GM18907 (cell line): ENCODE measurements at regions not wholly inside any gene's neighbourhood (a gene's known extent, or its start where the extent isn't known, plus 50 kb on each side); places are given as distances from the start of the nearest gene placed in this dataset.

ENCODE experiments used
- ATAC-seq: cut with Tn5 transposase; IDR thresholded peaks from one replicate; pipeline ENCODE4 v1.9.1; 2021; ENCODE audit warnings: mild to moderate bottlenecking, moderate library complexity; ENCODE audit not compliant: unreplicated experiment

DNA sequence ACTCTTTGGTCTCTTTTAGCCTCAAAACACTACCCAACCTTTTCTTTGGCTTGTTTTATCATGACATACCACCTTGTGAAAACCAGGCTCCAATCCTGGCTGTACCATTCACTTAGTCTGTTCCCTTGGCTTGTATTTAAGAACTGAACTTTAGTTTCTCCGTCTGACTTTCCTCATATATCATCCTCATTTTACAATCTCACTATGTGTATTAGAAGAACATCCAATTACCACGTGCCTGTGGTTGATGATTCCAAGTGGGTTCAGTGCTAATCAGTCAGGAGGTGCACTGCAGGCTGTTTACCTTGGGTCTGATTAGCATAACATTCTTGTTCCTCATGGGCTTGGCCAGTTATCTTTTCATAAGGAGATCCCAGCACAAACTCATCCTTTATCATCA is 144.8 kb upstream of the KLF14 start:
- no peak for ATAC-seq

DNA sequence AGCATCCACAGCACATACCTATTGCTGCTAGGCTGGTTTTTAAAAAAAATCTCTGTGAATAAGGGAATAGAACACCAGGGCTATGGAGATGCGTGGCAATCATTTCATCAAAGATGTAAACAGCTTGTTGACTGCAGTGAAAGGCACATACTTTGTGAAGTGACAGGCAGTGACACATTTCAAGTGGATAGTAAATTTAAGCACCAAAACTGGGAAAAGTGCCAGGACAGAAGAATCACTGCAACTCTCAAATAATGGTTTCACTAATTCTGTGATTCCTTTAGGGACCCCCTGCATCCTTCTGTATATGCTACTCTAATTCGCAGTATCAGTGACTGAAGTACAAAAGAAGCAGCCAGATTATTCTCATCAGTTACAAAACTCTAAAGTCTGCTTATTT is 145.2 kb upstream of the KLF14 start:
- ATAC-seq = no peak

DNA sequence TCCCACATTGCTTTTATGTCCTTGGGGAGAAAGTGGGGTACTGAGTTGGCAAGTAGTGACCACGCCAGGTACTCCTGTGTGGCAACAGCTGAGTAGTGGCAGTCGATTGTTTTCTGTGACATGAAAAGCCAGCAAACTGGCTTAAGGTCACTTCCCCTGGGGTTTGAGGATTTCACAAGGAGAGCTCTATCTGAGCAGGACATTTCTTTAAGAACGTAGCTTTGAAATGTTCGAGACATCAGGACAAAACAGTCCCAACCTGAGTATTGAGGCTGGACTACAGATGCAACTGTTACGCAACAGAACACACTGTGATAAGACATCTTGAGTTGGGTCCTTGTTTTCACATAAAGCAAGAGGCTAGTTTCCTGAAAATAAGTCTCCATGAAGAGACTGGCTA is 146.7 kb upstream of the KLF14 start:
- ATAC-seq = no peak

DNA sequence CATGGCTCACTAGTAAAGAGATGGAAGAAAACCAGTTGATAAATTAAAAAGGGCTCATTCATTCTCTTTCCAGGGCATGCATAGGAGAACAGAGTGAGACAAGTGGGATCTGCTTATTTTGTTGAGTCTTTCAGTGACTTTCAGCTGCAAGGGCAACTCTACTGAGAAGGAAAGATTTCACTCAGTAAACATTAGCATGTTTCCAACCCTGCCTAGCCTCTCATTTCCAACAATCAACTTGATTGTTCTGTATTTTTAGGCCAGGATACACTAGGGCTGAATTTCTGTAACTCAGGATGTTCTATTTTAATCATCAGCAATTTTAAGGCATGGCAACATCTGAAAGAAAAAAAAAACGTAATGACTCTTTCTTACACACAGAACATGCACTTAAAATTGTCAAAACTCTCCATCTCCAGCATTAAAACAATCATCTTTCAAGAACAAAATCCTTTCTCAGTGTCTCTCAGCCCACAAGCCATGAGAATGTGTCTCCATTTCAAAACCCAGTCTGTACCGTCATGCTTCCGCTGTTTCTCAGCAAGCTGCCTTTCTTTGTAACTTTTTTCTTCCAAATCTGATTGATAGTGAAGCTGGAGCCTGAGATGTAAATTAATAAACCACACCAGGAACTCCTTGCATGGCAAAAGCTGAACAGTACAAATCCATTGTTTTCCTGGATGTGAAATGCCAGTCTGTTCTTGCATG is 147.2 kb upstream of the KLF14 start:
- no peak for ATAC-seq

DNA sequence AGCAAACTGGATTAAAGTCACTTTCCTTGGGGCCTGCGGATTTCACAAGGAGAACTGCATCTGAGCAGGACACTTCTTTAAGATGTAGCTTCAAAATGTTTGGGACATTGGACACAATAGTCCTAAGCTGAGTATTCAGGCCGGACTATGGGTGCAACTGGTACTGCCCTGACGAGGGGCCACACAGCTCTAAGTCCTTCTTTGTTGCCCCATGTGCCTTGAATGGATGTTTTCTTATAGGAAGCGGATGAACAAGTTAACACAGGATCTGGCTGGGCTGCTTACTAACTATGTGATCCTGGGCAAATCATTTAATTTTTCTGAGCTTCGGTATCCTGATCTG is 147.8 kb upstream of the KLF14 start:
- ATAC-seq = no peak

DNA sequence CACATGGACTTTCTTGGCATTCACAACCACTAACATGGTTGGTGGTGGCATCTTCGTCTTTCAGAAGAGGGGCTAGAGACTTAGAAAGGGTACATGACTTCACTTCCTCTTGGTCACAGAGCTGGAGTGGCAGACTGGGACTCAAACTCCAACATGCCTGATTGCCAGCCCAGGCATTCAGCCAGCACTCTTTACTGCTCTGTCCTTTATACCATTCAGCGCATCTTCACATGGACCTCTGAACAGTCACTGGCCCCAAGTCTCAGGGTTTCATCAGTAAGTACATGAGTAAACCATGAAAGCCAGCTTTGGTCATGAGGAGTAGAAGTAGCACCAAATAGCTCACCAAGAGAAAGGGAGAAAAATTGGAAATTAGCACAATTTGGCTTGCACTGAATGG is 148.4 kb upstream of the KLF14 start:
- no peak for ATAC-seq

DNA sequence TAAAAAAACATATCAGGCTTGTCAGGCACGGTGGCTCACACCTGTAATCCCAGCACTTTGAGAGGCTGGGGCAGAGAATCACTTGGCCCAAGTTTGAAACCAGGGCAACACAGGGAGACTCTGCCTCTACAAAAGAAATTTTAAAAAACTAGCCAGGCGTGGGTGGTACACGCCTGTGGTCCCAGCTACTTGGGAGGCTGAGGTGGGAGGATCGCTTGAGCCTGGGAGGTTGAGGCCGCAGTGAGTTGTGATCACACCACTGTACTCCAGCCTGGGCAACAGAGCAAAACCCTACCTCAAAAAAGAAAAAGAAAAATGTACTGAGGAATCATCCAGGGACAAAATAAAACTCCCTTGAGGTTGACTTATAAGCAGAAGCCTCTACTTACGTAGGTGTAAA is 149.9 kb upstream of the KLF14 start:
- ATAC-seq = no peak

DNA sequence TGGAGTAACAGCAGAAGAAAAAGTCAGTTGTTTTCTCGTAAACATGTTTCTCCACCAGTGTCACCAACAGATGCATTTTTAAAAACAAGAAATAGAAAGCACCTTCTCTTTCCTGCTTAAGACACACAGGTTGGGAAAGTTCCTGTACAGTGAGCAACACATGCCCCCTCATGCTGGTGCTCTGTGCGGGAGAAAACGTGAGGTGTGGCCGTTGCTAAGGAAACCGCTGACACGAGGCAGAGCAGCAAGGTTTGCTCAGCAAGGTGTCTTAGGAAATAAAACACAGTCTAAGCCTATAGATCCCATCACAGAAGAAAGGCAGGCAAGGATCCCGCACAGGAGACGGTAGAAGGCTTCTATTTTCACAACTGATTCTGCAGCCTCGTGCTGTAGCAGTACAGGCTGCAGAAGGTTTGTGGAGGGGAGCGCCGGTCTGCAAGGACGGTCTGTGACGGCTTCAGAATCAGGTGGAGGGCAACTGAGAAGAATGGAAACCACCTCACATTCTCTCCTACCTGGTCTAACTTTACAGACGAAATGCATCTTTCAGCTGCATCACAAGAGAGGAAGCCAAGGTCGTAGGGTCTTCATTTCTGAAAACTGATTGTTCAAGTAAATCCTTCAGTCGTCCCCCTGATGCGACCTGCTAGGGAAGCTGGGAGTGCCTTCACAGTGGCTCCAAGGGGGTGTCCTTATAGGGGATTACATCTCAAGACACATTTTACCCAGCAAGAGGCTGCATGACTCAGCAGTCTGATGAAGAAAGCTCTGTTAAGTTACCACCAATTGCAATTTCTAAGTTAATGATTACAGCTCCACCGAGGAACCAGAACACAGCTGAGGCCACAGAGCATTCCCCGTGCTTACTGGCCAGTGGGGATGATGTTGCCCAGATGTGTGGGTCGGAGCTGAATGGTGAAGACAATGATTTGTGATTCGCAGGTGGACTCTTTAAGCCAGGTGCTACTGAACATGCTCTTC is 150.7 kb upstream of the KLF14 start:
- no peak for ATAC-seq

DNA sequence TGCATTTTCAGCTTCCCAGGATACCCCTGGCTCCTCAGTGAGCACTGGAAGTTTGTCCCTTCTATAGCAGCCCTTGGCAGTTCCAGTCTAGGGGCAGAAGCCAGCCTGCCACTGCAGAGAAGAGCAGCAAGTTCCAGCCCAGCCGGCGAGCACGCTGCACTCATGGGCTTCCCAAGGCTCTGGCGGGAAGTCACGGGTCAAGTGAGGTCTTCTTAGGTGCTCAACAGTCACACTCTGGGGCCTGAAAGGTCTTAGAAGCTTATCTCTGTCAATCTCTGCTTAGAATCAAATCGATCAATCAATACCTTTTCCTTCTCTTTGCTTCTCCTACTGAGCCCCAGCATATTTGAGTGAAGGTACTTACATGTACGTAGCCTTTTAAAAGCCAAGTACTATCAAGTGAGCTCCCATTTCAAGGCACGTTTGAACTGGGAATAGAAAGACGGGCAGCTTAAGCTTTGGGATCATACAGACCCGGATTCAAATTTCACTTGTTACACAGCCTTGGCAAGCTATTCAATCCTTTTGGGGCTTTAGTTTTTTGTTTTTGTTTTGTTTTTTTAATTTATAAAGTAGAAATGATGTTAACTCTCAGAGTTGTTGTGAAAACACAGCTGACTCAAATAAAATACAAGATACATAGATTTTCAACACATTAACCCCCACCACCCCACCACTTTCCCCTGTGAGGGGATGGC is 152.6 kb upstream of the KLF14 start:
- ATAC-seq = no peak

DNA sequence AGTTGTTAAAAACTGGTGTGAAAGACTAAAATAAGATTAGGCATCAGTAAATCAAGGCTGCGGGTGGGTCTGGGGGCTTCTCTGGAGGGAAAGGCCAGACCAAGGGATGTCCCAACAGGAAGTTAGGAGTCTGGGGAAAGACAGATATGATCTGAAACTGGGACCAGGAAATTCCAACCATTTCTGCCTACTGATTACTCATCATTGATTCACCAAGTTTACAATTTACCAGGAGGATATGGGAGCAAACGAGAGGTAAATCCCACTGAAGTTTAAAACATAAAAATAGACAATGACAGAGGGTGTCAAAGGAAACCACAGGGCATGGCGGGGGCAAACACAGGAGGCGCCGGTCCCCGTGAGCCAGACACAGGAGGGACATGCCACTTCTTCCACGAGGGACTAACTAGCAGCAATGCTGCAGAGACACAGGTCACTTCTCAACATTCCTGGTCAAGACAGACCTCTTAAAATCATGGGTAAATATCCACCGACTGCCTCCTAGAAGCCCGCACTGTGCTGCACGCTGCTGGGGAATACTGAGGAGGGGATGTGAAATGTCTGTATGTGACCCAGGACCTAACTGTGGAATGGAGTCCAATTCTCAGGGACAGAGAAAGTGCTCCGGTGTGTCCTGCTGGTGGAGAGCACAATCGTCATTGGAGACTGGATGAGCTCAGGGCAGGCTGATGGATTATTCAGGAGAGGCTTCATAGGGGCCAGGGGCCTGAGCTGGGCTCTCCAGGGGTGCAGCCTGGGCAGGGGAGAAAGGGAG is 153.4 kb upstream of the KLF14 start:
- no peak for ATAC-seq

DNA sequence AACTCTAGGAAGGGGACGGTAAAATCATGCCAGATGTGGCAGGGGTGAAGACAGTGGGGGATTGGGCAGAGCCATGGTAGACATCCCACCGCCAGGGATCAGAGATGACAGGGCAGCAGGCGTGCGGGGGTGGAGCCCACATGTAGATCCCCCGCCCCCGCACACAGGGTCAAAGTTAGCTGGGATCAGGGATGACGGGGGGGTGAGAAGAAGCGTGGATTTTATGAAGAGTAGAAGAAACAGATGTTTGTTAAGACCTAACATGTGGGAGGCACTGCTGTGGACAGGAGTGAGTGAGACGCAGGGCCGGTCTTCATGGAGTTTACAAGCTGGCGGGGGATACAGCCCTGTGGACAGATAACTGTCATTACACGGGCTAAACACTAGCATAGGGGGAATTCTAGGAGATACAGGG is 154.0 kb upstream of the KLF14 start:
- ATAC-seq = no peak

DNA sequence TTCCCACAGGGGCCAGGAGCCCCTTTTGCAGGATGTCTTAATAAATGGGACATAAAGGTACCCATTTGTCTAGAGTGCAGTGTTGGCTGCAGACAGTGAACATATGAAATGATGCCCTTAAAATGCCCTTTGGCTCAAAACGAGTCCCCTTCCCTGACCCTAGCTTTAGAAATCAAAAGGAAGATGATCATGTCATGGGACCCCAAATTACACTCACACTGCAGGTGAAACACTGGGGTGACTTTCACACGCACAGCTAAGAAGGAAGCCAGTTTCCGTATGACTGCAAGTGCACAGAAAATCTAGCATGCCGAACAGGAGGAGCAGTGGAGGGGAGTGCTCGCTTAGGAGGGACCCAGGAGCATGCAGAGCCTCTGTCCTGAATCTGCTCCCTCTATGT is 154.5 kb upstream of the KLF14 start:
- no peak for ATAC-seq

DNA sequence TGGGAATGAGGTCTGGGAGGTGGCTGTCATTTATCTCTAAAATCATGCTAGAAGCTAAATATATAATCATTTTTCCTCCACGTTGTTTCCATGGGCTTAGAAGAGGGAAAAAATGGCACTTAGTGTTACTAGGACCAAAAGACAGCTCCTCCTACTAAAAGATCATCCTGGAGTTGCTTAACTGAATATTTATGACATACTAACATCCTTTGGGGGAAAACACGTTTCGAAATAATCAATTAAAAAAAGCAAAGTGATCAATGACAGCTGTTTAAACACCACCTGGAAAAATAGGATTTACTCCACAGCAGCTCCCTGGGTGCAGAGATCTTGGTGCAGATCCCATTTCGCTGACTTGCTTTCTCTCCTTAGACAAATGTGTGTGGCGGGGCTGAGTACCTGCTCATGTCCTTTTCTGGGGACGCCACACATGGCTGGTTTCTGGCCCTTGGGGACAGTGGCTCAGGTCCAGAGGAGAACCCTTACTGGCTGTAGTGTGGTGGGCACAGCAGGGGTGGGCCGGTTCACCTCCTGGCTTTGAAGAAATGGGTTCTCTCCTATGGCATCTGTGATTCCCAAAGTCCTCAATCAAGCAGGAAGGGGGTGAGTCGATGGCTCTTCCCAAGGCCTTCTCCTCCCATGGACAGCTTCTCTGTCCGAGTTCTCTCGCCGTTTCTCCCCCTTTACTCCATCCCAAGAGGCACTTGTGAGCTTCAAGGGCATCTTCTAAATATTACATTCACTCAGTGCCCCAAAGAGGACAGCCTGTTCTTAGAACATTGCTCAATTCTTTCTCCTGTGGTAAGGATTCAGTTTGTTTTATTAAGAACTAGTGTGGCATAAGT is 156.4 kb upstream of the KLF14 start:
- no peak for ATAC-seq

DNA sequence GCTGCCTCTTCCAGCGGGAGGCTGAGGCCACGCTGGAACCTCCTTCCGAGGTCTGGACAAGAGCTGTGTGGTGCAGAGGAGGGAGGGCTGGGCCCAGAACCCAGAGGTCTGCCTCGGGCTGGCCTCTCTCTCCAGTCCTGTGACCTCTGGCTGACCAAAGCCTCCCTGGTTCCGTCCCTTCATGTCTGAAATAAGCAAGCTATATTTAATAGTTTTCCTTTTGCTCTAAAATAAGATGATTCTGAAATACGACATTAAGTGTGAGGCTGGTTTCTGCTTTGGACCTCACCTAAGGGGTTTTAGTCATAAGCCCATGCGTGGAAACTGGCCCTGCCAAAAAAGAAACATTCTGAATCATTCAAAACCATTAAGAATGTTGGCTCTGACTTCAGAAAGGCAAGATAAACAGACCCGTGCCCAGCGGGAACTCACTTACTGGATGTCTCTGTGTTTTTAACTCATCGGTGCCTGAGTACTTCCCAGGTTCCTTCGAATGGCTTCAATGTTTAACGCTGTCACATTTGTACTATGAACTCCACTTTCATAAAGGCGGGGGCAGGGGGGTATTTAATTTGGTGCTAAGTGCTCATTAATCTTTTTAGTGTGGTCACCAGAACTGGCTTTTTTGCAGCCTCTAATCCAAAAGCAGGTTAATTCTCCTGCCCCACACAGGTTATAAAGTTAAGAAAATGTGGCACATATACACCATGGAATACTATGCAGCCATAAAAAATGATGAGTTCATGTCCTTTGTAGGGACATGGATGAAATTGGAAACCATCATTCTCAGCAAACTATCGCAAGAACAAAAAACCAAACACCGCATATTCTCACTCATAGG is 157.5 kb upstream of the KLF14 start:
- no peak for ATAC-seq

DNA sequence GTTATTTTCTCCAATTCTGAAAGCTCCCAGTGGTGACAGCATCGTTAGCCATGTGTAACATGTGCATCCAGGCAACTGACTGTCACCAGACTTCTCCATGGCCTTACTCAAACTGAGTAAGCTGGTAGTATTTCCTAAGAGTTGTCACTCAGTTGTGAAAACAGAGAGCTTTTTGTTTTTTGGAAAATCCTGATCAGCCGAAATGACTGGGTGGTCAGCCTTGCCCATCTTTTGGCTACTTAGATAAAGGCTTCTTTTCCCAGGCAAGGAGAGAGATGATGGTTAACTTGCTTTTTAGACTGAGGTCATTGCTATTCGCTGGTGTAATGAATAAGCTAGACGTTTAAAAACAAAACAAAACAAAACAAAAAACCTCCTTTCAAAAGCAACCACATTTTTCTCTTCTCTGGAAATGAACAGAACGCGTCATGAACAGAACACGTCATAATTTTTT is 159.5 kb upstream of the KLF14 start:
- ATAC-seq = no peak

DNA sequence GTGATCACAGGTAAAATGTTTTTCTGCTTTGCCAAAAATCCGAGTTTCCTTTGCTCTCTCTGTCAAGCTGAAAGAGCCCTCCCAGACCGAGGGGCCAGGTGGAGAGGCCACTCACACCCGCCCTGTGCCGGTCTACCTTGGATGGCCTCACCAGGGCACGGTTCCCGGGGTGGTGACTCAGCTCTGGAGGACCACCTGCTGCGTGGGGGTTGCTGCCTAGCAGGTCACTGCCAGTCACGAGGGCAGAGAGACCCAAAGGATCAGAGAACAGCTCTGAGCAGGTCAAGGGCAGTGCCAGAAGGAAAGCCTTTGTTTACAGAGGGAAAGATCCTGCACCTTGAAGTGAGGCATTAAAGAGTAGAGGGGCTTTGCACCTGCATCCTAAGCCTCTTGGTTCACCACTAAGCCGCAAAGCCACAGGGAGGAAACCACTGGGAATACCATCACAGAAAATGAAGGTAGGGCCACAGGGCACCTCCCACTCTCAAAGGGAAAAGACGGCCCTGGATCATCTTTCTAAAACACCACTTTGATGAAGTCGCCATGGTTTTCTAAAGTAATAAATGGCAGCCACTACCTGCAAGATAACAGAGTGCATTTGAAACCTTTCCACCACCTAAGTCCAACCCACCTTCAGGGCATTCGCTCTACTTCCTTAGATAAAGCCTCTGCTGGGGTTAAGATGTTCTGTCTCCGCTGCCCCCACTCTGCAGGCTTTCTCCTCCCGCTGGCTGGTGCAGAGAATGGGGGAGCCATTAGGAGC is 160.3 kb upstream of the KLF14 start:
- ATAC-seq = no peak

DNA sequence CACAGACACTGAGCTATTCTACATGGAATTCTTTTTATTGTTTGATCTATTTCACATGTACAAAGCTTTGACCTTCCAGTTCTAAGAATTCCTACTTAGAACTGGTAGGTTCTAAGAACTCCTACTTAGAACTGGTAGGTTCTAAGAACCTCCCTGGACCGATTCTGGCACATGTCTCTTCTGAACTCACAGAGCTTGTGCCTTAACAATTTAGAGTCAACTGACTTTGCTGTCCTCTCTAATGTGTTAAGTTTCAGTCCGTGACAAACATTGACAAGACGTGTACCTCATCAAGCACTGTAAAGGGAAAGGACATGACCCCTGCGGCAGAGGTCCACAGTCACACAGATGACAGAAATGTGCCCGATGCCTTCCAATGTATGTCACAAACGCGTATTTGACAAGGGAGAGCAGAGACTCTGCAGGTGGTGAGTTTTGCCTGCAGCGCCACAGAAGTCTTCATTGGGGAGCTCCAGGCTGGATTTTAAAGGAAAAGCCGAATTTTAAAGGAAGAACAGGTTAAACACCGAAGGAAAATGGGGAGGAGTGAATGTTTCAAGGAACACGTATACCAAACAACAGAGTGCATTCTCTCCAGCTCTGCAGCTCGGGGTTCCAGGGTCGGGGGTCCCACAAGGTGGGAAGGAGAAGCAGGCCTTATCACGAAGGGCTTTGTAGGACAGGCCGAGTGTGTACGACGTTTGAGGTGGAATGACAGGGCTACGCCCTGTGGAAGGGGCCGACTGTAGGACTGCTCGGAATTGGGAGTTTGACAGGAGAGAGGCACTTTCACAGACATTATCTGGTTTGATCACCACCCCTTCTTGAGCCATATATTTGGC is 161.1 kb upstream of the KLF14 start:
- no peak for ATAC-seq
